GM12865 (cell line): ENCODE measurements at regions not wholly inside any gene's neighbourhood (a gene's known extent, or its start where the extent isn't known, plus 50 kb on each side); places are given as distances from the start of the nearest gene placed in this dataset.
"Not testable (repeated sequence)": the region's sequence is repeated elsewhere in the genome, so short reads cannot be mapped to it uniquely, and the experiment has no call there.

ENCODE experiments used
- DNase-seq: peaks from one replicate; pipeline ENCODE4 v3.0.0; 2010; ENCODE audit warnings: low read depth
- H3K4me3 ChIP-seq: 2 replicates; pipeline ENCODE4 v1.5.1; 2011; ENCODE audit warnings: mild to moderate bottlenecking, low read depth, low read length, control low read depth
- CTCF ChIP-seq: IDR thresholded peaks from 2 replicates; pipeline ENCODE4 v1.5.1; 2011; ENCODE audit warnings: low read length, control low read depth, low read depth, inconsistent platforms; ENCODE audit not compliant: insufficient read depth; ENCODE audit errors: missing control alignments

DNA sequence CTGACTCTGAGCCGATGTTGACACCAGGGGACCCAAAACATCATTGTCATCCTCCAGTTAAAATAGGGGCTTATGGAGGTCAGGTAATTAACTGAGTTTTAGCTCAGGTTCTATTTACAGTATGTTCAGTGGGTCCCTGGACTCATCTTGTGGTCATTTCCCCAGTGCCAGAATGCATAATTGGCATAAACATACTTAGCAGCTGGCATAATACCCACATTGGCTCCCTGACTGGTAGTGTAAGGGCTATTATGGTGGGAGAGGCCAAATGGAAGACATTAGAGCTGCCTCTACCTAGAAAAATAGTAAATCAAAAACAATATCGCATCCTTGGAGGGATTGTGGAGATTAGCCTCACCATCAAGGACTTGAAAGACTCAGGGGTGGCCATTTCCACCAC is 350.9 kb downstream of the C12orf75 start:
- no peak for TF ChIP-seq CTCF
- H3K4me3 ChIP-seq, result no peak overlapping the region
- DNase-seq, result no peak

DNA sequence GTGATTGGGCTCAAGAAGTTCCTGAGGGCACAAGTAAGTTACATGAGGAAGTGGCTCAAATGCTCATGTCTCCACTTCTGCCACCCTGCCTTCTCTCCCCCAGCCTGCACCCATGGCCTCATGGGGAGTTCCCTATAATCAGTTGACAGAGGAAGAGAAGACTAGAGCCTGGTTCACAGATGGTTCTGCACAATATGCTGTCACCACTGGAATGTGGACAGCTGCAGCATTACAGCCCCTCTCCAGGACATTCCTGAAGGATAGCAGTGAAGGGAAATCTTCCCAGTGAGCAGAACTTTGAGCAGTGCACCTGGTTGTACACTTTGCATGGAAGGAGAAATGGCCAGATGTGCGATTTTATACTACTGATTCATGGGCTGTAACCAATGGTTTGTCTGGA is 352.3 kb downstream of the C12orf75 start:
- not testable (repeated sequence) for H3K4me3 ChIP-seq, DNase-seq

GRCh38 chr12:105683836-105684235 is 353.3 kb downstream of the C12orf75 start:
- DNase-seq, H3K4me3 ChIP-seq: not testable (repeated sequence)

GRCh38 chr12:105698075-105698474 is 367.6 kb downstream of the C12orf75 start:
- no peak for TF ChIP-seq CTCF
- no peak overlapping the region for H3K4me3 ChIP-seq
- DNase-seq, result no peak

DNA sequence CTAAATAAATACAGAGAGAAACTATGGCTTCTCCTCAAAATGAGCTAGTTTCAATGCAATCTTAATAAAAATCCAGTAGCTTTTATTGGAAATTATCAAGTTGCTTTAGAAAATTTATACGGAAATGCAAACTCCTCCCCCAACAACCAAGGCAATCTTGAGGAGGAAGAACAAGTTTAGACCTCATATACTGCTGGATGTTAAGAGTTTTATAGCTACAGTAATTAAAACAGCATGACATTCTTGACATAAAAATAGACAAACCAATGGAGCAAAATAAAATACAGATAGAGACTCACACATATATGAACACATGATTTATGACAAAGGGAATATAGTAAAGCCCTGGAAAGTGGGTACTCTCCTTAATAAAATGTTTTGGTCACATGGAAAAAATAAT is 368.7 kb downstream of the C12orf75 start:
- H3K4me3 ChIP-seq, result no peak overlapping the region
- no peak for TF ChIP-seq CTCF
- no peak for DNase-seq

- DNase-seq, result no peak
- no peak for TF ChIP-seq CTCF
- H3K4me3 ChIP-seq, result no peak overlapping the region
These were observed 374.3 kb downstream of the C12orf75 start for GRCh38 chr12:105704787-105705186.

GRCh38 chr12:105705235-105705634 is 374.7 kb downstream of the C12orf75 start:
- H3K4me3 ChIP-seq, result no peak overlapping the region
- no peak for DNase-seq
- no peak for TF ChIP-seq CTCF

DNA sequence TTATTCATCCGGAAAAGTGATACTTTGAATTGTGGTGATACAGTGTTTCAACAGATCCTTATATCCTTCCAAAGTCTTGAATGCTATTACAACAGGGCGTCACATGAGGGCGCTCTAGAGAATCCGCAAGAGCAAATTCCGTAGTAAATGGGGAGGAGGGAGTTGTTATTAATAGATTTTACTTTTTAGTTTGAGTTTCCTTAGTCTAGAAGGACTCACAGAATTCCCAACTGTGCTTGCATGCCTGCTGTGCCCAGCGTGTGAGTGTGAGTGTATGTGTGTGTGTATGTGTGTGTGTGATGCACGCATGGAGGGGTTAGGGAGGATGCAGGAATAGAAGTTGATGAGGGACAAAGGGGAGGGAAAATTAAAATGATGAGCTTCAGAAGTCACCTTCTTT is 375.3 kb downstream of the C12orf75 start:
- peak; percentile 71 for TF ChIP-seq CTCF
- peak; percentile 46 for DNase-seq

More for the DNA sequence above, 375.3 kb downstream of the C12orf75 start:
- H3K4me3 ChIP-seq, result no peak overlapping the region
